IPS-18c (cell line): ENCODE measurements at regions not wholly inside any gene's neighbourhood (a gene's known extent, or its start where the extent isn't known, plus 50 kb on each side); places are given as distances from the start of the nearest gene placed in this dataset.
"Not testable (repeated sequence)": the region's sequence is repeated elsewhere in the genome, so short reads cannot be mapped to it uniquely, and the experiment has no call there.

Source experiments
- H3K4me3 ChIP-seq: 2 replicates; pipeline ENCODE4 v1.7.0; 2013; ENCODE audit warnings: low read depth, mild to moderate bottlenecking, low read length, moderate library complexity; ENCODE audit not compliant: insufficient read depth
- H3K9me3 ChIP-seq: one replicate; pipeline ENCODE4 v1.6.1; 2013; ENCODE audit warnings: mild to moderate bottlenecking, low read length, moderate library complexity; ENCODE audit not compliant: control insufficient read depth, insufficient read depth

GRCh38 chr11:126133901-126134300 is 71.2 kb upstream of the CDON start:
- H3K4me3 ChIP-seq = no peak overlapping the region
- H3K9me3 ChIP-seq = peaks cover 2% of the 10 kb centered on the region

DNA sequence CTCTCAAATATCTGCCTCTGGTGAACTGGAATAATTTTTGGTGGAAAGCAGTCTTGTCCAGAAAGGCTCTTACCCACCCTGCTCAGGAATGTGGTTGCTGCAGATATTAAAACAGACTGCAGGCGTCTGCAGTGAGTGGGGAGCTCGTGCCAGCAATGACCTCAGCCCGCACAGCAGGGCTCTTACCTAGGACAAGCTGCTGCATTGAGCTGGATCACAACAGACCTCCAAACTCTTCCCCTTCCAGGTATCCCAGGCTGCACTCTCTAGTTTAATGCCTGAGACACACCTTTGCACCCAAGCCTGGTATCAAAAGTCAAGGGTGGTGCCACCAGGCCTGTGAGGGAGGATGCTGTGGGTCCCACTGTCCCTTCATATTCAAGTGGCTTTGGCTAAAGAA is 69.7 kb upstream of the CDON start:
- Histone ChIP-seq H3K9me3 (peaks cover 2% of the 10 kb centered on the region), H3K4me3 (no peak overlapping the region)

GRCh38 chr11:126130781-126131180 is 68.1 kb upstream of the CDON start:
- not testable (repeated sequence) for H3K4me3 ChIP-seq, H3K9me3 ChIP-seq

DNA sequence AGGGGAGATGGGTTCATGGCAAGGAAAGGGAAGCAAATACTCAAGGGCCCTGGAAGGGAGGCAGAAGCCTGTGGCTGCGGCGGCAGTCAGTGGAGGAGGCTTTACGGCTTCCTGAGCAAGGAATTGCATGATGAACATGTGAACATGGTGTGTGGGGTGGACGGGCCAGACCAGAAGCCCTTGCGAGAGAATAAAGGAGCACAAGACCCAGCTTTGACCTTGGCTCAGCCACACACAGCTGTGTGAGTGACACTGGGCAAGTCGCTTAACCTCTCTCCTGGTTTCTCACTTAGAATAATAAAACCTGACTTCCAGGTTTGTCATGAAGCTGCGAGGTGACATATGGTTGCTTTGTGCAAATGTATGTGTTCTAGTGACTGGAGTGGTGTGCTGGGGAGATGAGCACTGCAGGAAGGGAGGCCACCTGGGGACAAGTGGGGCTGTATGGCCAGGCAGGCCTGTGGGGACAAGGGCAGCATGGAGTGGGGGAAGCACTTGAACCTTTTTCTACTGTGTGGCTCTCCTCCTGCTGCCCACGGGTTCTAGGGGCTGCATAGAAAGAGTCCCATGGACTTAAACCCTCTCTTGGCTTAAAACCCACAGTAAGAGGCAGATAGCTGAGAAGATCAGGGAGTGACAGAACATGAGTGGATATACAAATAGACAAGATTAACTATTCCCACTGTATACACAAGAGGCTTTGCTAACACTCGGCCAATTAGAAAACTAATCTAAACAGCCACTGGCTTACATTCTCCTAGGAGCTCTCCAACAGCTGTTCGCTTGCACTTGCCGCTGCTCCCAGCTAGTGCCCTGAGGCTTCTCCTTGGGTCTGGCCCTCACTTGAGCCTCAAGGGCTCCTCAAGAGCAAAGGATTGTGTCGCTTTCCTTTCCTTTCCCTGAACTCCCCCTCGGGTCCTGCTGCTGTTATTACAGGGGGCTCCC is 67.3 kb upstream of the CDON start:
- Histone ChIP-seq H3K4me3 (no peak overlapping the region), H3K9me3 (peaks cover 2% of the 10 kb centered on the region)

GRCh38 chr11:126127898-126128297 is 65.2 kb upstream of the CDON start:
- no peak overlapping the region for H3K4me3 ChIP-seq
- no peaks in the 10 kb centered on the region for H3K9me3 ChIP-seq

DNA sequence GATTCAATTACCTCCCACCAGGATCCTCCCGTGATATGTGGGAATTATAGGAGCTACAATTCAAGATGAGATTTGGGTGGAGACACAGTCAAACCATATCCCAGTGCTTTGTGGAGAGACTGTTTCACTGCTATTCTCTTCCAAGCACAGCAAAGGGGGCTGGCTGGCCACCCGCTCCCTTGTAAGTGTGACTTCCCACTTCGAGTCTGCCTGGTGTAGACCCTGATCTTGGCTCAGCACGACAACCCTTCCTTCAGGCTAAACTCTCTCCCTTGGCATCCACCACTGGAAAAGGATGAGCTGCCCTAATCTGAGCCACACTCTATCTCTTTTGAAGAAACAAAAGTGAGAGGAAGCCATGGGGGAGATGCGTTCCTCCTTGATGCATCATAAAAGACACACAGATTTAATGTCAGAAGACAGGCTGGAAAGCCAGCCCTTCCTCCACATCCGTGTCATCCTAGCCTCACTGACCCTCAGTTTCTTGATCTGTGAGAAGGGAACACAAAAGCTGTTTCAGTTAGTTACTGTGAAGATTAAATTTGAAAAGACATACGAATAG is 64.7 kb upstream of the CDON start:
- Histone ChIP-seq H3K9me3 (no peaks in the 10 kb centered on the region), H3K4me3 (no peak overlapping the region)

DNA sequence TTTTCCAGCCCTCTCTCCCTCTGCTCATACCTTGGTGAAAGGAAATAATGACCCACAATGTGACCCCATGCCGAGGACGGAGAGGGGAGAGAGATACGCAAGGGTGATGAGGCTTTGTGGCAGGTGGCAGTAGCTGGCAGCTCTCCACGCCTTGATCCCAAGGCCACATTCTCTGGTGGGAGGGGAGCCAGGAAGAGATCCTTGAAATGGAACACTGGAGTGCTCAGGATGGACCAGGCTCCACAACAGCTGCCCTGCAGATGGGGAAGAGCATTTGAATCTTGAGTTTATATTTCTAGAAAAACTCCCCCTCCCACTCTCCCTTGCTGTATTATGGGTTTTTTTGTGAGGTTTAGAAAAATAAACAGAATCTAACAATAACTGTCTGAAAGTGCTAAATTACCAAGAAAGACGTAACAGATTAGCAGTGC is 61.6 kb upstream of the CDON start:
- Histone ChIP-seq H3K9me3 (no peaks in the 10 kb centered on the region), H3K4me3 (no peak overlapping the region)

DNA sequence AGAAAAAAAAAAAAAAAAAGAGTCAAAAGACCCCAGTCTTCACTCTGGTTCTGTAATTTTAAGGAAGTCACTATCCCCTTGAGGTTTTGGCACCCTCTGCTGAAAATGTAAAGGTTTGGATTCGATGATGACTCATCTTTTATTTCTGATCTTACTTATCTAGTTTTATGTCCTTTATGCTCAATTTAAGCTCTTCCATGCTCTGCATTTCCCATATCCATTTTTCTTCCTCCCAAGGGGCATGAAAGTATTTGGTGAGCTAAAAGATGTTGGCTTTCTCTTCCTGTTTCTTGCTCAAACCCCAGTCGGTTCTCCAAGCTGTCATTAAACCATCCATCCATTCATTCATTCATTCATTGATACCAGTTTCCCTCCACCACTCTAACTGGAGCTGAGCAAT is 61.0 kb upstream of the CDON start:
- no peak overlapping the region for H3K4me3 ChIP-seq
- no peaks in the 10 kb centered on the region for H3K9me3 ChIP-seq

GRCh38 chr11:126122863-126123262 is 60.2 kb upstream of the CDON start:
- Histone ChIP-seq H3K9me3 (no peaks in the 10 kb centered on the region), H3K4me3 (no peak overlapping the region)

DNA sequence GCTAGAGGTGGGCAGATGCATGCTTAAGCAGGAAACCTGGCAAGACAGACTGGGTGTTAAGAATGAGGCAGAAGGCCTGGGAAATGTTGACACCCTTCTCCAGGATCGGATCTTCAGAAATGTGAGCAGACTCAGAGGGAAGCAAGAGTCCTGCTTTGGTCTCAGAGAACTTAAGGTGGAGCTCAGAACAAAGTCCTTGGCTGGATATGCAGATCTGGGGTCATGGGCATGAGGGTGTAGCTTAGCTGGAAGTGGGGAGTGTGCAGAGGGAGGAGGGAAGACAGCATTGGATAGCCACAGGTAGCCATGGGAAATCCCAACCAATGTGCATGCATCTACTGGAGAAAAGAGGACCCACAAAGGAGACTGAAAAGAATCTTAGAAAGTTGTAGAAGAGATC is 58.6 kb upstream of the CDON start:
- no peak overlapping the region for H3K4me3 ChIP-seq
- no peaks in the 10 kb centered on the region for H3K9me3 ChIP-seq

- no peak overlapping the region for H3K4me3 ChIP-seq
Measured at GRCh38 chr11:126118806-126119205, 56.1 kb upstream of the CDON start.

GRCh38 chr11:126115816-126116331 is 53.2 kb upstream of the CDON start:
- Histone ChIP-seq H3K4me3 (no peak overlapping the region), H3K9me3 (peaks cover 2% of the 10 kb centered on the region)

More at GRCh38 chr11:126118806-126119205, 56.1 kb upstream of the CDON start:
- no peaks in the 10 kb centered on the region for H3K9me3 ChIP-seq

DNA sequence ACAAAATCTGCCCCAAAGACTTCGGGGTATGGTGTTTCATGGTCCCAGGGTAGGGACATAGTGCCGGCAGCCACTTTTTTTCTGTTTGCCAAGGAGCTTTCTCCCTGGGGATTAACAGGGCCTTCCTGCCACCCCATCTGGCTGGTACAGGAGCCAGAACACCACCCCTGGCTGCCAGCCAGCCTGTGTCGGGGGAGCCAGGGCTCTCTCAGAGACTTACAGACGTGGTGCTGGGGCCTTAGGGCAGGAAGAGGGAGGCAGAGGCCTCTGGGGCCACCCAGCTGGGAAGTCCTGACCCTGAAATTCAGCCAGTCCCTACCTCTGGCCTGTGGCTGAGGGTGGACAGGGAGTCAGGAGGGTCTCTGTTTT is 52.4 kb upstream of the CDON start:
- Histone ChIP-seq H3K9me3 (peaks cover 2% of the 10 kb centered on the region), H3K4me3 (no peak overlapping the region)

- Histone ChIP-seq H3K4me3 (no peak overlapping the region), H3K9me3 (peaks cover 2% of the 10 kb centered on the region)
Measured at GRCh38 chr11:126114486-126115126, 51.9 kb upstream of the CDON start.

DNA sequence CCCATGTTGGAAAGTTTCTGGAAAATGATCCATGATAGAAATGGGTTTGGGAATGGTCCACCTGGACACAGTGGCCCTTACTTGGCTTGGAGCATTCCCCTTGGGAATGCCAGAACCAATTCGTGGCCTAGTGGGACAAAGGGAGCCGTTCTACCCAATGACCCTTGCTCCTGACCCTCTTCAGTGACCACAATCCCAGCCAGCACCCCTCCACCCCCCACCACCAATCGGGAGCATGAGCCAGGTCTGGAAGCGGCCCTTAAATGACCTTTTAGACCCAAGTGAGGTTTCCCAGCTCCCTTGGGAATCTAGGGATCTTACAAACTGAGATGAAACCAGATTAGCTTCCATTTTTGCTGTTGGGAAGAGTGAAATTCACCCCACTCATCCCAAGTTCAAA is 51.3 kb upstream of the CDON start:
- Histone ChIP-seq H3K4me3 (no peak overlapping the region), H3K9me3 (peaks cover 2% of the 10 kb centered on the region)

DNA sequence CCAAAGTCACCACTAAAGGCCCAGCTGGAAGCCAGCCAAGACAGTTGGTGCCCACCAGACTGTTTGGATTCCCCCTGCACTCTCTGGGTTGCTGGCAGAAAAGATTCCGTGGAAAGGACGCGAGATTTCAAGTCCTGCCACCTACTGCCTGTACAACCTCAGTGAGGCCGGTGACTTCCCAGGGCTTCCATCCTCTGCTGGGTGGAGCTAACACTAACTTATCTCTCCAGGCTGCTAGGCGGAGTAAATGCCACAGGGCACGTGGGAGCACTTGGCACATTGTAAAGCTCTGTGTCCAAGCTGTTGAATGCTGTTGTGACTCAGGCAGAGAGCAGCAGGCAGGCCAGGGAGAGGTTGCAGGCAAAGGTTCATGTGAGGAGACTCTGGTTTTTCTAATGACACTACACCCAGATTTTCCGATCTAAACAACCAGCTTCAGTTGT is 50.9 kb upstream of the CDON start:
- Histone ChIP-seq H3K4me3 (no peak overlapping the region), H3K9me3 (peaks cover 2% of the 10 kb centered on the region)

GRCh38 chr11:126113012-126113411 is 50.3 kb upstream of the CDON start:
- H3K4me3 ChIP-seq = no peak overlapping the region
- peaks cover 2% of the 10 kb centered on the region for H3K9me3 ChIP-seq

GRCh38 chr11:126112547-126112946 is 49.9 kb upstream of the CDON start:
- no peak overlapping the region for H3K4me3 ChIP-seq
- peaks cover 2% of the 10 kb centered on the region for H3K9me3 ChIP-seq
